Gastrocnemius medialis (tissue), 4 donors: ENCODE measurements at regions not wholly inside any gene's neighbourhood (a gene's known extent, or its start where the extent isn't known, plus 50 kb on each side); places are given as distances from the start of the nearest gene placed in this dataset.
"Not testable (repeated sequence)": the region's sequence is repeated elsewhere in the genome, so short reads cannot be mapped to it uniquely, and the experiment has no call there.

Experiments
- CTCF ChIP-seq, 5 experiments: fragments of 450-650 bp in 3 of 5; fragments of 200-600 bp in 2 of 5; sonication (generic) in 2 of 5; IDR thresholded peaks in 4 of 5; conservative IDR thresholded peaks in 1 of 5; 1 replicate in 4 of 5; 2 replicates in 1 of 5; pipeline ENCODE4 v1.5.1; 2016 to 2019; ENCODE audit warnings: antibody characterized with exemption in 5 of 5, mild to moderate bottlenecking in 3 of 5, moderate library complexity in 3 of 5
- POLR2A ChIP-seq, 2 donors: fragments of 450-650 bp; IDR thresholded peaks; one replicate each; pipeline ENCODE4 v1.6.1; 2017; ENCODE audit warnings: antibody characterized with exemption in 2 of 2, mild to moderate bottlenecking in 2 of 2, moderate library complexity in 2 of 2

GRCh38 chr3:147317080-147317479, 89.3 kb downstream of the ZIC4 start:
- TF ChIP-seq CTCF (IDR thresholded peaks at IDR 0.05 in 4 of 5, conservative IDR thresholded peaks at IDR 0.05 in 1 of 5); POLR2A (IDR thresholded peaks at IDR 0.05): not testable (repeated sequence)
